RWPE1 (cell line): ENCODE measurements at regions not wholly inside any gene's neighbourhood (a gene's known extent, or its start where the extent isn't known, plus 50 kb on each side); places are given as distances from the start of the nearest gene placed in this dataset.

Source experiments
- CTCF ChIA-PET: fragments of 350-600 bp; sonication (Branson Sonifier 250); formaldehyde crosslinking; extraction: SDS; loops from one replicate; lab custom pipeline; 2021; lab: Yijun Ruan, JAX
- POLR2A ChIA-PET: fragments of 400-600 bp; formaldehyde crosslinking; extraction: SDS; loops from one replicate; lab custom pipeline; 2020; ENCODE audit warnings: antibody characterized with exemption; ENCODE audit not compliant: low non-redundant PET; lab: Yijun Ruan, JAX
- DNase-seq: peaks from one replicate; pipeline ENCODE4 v3.0.0; 2012; ENCODE audit warnings: low spot score
- H3K27ac ChIP-seq: fragments of 450-650 bp; 2 replicates; pipeline ENCODE4 v1.5.1; 2017
- CTCF ChIP-seq: fragments of 450-650 bp; conservative IDR thresholded peaks from 2 replicates; pipeline ENCODE4 v1.5.1; 2017; ENCODE audit warnings: low read depth, mild to moderate bottlenecking

- no peak for TF ChIP-seq CTCF
- POLR2A ChIA-PET = no interaction called here
- DNase-seq = no peak
- CTCF ChIA-PET = interaction anchor here (0.6 kb wide), 1 partner anchor 16 kb away, joined by 4 read pairs; no protein-coding TSS in a partner anchor
- no peak overlapping the region for H3K27ac ChIP-seq
Measured at GRCh38 chr4:56255820-56256219, 131.5 kb downstream of the AASDH start.

GRCh38 chr4:56253666-56254305 is 133.5 kb downstream of the AASDH start:
- TF ChIP-seq CTCF = no peak
- DNase-seq = no peak
- CTCF ChIA-PET = no interaction called here
- POLR2A ChIA-PET = no interaction called here
- H3K27ac ChIP-seq = no peak overlapping the region

GRCh38 chr4:56252561-56253152 is 134.6 kb downstream of the AASDH start:
- TF ChIP-seq CTCF = no peak
- no peak overlapping the region for H3K27ac ChIP-seq
- ChIA-PET CTCF (no interaction called here), POLR2A (no interaction called here)
- no peak for DNase-seq

- ChIA-PET CTCF (no interaction called here), POLR2A (no interaction called here)
- H3K27ac ChIP-seq = no peak overlapping the region
- DNase-seq = no peak
- no peak for TF ChIP-seq CTCF
Measured at GRCh38 chr4:56251556-56251955, 135.7 kb downstream of the AASDH start.

- ChIA-PET CTCF (no interaction called here), POLR2A (no interaction called here)
- H3K27ac ChIP-seq = no peak overlapping the region
- TF ChIP-seq CTCF = no peak
- no peak for DNase-seq
Measured at GRCh38 chr4:56250776-56251175, 136.5 kb downstream of the AASDH start.

GRCh38 chr4:56247646-56248045 is 139.6 kb downstream of the AASDH start:
- ChIA-PET CTCF (no interaction called here), POLR2A (no interaction called here)
- DNase-seq = no peak
- TF ChIP-seq CTCF = no peak
- H3K27ac ChIP-seq = no peak overlapping the region
